GM23248 (cell line): ENCODE measurements at regions not wholly inside any gene's neighbourhood (a gene's known extent, or its start where the extent isn't known, plus 50 kb on each side); places are given as distances from the start of the nearest gene placed in this dataset.

Source experiments
- EZH2 ChIP-seq: fragments of 200-600 bp; sonication (generic); IDR thresholded peaks from 2 replicates; pipeline ENCODE4 v1.6.1; 2018; ENCODE audit warnings: antibody characterized with exemption, mild to moderate bottlenecking; ENCODE audit not compliant: insufficient read depth, poor library complexity, severe bottlenecking
- EZH2phosphoT487 ChIP-seq: fragments of 200-600 bp; sonication (generic); IDR thresholded peaks from 2 replicates; pipeline ENCODE4 v1.6.1; 2018; ENCODE audit warnings: antibody characterized with exemption, moderate library complexity, mild to moderate bottlenecking, low read depth; ENCODE audit not compliant: insufficient read depth

DNA sequence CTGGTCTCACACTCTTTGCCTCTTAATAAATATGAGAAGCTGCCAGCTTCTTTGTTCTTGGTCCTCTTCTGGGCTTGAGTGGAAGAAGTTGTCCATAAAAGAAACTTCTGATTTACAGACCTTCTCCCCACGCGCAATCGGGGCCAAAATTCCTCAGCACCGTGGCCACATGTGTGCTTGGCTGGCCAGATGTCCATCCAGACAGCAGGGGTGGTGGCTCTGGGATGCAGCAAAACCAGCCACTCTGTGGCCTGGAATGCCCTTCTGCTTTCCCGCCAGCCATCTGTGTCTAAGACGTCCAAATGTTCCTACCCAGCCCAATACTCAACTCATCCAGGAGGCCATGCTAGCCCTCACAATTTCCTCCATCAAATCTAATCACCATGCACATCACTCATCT is 250.8 kb downstream of the EN1 start:
- no peak for TF ChIP-seq EZH2
- no peak for TF ChIP-seq EZH2phosphoT487
